Trophoblast cell (in vitro differentiated cells and primary cell): ENCODE measurements at regions not wholly inside any gene's neighbourhood (a gene's known extent, or its start where the extent isn't known, plus 50 kb on each side); places are given as distances from the start of the nearest gene placed in this dataset.

Source experiments
- DNase-seq, 2 donors: peaks; one replicate each; pipeline ENCODE4 v3.0.0-alpha.2; 2016
- H2AFZ ChIP-seq: 2 replicates; pipeline ENCODE4 v1.6.1; 2013; ENCODE audit warnings: low read length, moderate library complexity, mild to moderate bottlenecking; ENCODE audit not compliant: insufficient read depth, poor library complexity
- H2AK5ac ChIP-seq: 2 replicates; pipeline ENCODE4 v1.6.1; 2013; ENCODE audit warnings: mild to moderate bottlenecking, low read length
- H2BK120ac ChIP-seq: 2 replicates; pipeline ENCODE4 v1.6.1; 2013; ENCODE audit warnings: low read length, mild to moderate bottlenecking, moderate library complexity; ENCODE audit not compliant: insufficient read depth, poor library complexity
- H2BK12ac ChIP-seq: 2 replicates; pipeline ENCODE4 v1.6.1; 2013; ENCODE audit warnings: mild to moderate bottlenecking, low read length, moderate library complexity
- H2BK5ac ChIP-seq: 2 replicates; pipeline ENCODE4 v1.6.1; 2013; ENCODE audit warnings: low read length, low read depth, moderate library complexity, mild to moderate bottlenecking; ENCODE audit not compliant: poor library complexity
- H3K14ac ChIP-seq: 2 replicates; pipeline ENCODE4 v1.6.1; 2013; ENCODE audit warnings: mild to moderate bottlenecking, low read length
- H3K18ac ChIP-seq: 2 replicates; pipeline ENCODE4 v1.6.1; 2013; ENCODE audit warnings: mild to moderate bottlenecking, low read length
- H3K23ac ChIP-seq: 2 replicates; pipeline ENCODE4 v1.6.1; 2013; ENCODE audit warnings: low read length
- H3K27ac ChIP-seq: 2 replicates; pipeline ENCODE4 v1.5.1; 2013; ENCODE audit warnings: low read depth, mild to moderate bottlenecking, inconsistent platforms, low read length, moderate library complexity
- H3K27me3 ChIP-seq: 2 replicates; pipeline ENCODE4 v1.6.1; 2013; ENCODE audit warnings: inconsistent platforms, mild to moderate bottlenecking, low read length, moderate library complexity; ENCODE audit not compliant: insufficient read depth
- H3K36me3 ChIP-seq, 2 experiments: 1 replicate in 1 of 2; 2 replicates in 1 of 2; pipeline ENCODE4 v1.6.1; 2013; ENCODE audit warnings: low read length in 2 of 2, mild to moderate bottlenecking in 2 of 2, moderate library complexity in 1 of 2; ENCODE audit not compliant: insufficient read depth in 2 of 2, control insufficient read depth in 1 of 2
- H3K4ac ChIP-seq: 2 replicates; pipeline ENCODE4 v1.6.1; 2013; ENCODE audit warnings: low read depth, mild to moderate bottlenecking, low read length, moderate library complexity
- H3K4me1 ChIP-seq, 2 experiments: 1 replicate in 1 of 2; 2 replicates in 1 of 2; pipeline ENCODE4 v1.6.1; 2013; ENCODE audit warnings: low read length in 2 of 2, mild to moderate bottlenecking in 2 of 2, moderate library complexity in 1 of 2; ENCODE audit not compliant: insufficient read depth in 2 of 2, control insufficient read depth in 1 of 2
- H3K4me2 ChIP-seq: 2 replicates; pipeline ENCODE4 v1.6.1; 2013; ENCODE audit warnings: inconsistent platforms, mild to moderate bottlenecking, low read length, moderate library complexity
- H3K4me3 ChIP-seq: 2 replicates; pipeline ENCODE4 v1.5.1; 2013; ENCODE audit warnings: mild to moderate bottlenecking, low read depth, low read length, inconsistent platforms
- H3K79me1 ChIP-seq: one replicate; pipeline ENCODE4 v1.6.1; 2013; ENCODE audit warnings: low read length
- H3K79me2 ChIP-seq: 2 replicates; pipeline ENCODE4 v1.6.1; 2013; ENCODE audit warnings: low read length, mild to moderate bottlenecking; ENCODE audit not compliant: control insufficient read depth, insufficient read depth, poor library complexity
- H3K9ac ChIP-seq: 2 replicates; pipeline ENCODE4 v1.6.1; 2013; ENCODE audit warnings: mild to moderate bottlenecking, low read length
- H3K9me3 ChIP-seq: 2 replicates; pipeline ENCODE4 v1.6.1; 2013; ENCODE audit warnings: low read depth, mild to moderate bottlenecking, control low read depth, inconsistent platforms, low read length; ENCODE audit not compliant: insufficient read depth
- H4K12ac ChIP-seq: 2 replicates; pipeline ENCODE4 v1.6.1; 2013; ENCODE audit warnings: low read depth, mild to moderate bottlenecking, low read length, moderate library complexity
- H4K8ac ChIP-seq: 2 replicates; pipeline ENCODE4 v1.6.1; 2013; ENCODE audit warnings: low read depth, mild to moderate bottlenecking, low read length, moderate library complexity
- H4K91ac ChIP-seq: one replicate; pipeline ENCODE4 v1.6.1; 2013; ENCODE audit warnings: low read depth, mild to moderate bottlenecking, low read length, moderate library complexity
- WGBS: extraction: QIAGEN DNeasy Blood & Tissue Kit; methylation state at CpG from one replicate; pipeline ENCODE4 v1.1.7; 2013; ENCODE audit warnings: missing lambda C conversion rate; ENCODE audit not compliant: insufficient read length, insufficient coverage; ENCODE audit errors: extremely low coverage; 5-methylcytosine and 5-hydroxymethylcytosine counted together

- DNase-seq: no peak
- Histone ChIP-seq H3K23ac (no peak overlapping the region), H3K79me2 (no peaks in the 10 kb centered on the region), H2BK5ac (no peak overlapping the region), H4K8ac (no peak overlapping the region), H3K4me3 (no peak overlapping the region), H3K4me1 (peaks cover 0 to 2% of the 10 kb centered on the region in 2 experiments), H4K91ac (no peak overlapping the region), H2AFZ (no peak overlapping the region), H3K4ac (no peak overlapping the region), H2BK12ac (no peak overlapping the region), H3K79me1 (no peaks in the 10 kb centered on the region), H3K27me3 (no peaks in the 10 kb centered on the region), H3K9me3 (no peaks in the 10 kb centered on the region), H3K36me3 (no peaks in the 10 kb centered on the region), H3K14ac (no peak overlapping the region), H2BK120ac (no peak overlapping the region), H3K18ac (no peak overlapping the region), H3K9ac (no peak overlapping the region), H2AK5ac (no peak overlapping the region), H3K4me2 (no peak overlapping the region), H3K27ac (no peak overlapping the region), H4K12ac (no peak overlapping the region)
- no CpG with 5 or more reads among the region's 4 CpGs for WGBS
These were observed 84.3 kb downstream of the PCDH1 start for GRCh38 chr5:141793881-141794280.

- Histone ChIP-seq H3K4me1 (peaks cover 0 to 2% of the 10 kb centered on the region in 2 experiments), H3K18ac (no peak overlapping the region), H2BK120ac (no peak overlapping the region), H3K27me3 (no peaks in the 10 kb centered on the region), H2AK5ac (no peak overlapping the region), H4K8ac (no peak overlapping the region), H3K4me3 (no peak overlapping the region), H3K79me1 (no peaks in the 10 kb centered on the region), H4K91ac (no peak overlapping the region), H3K14ac (no peak overlapping the region), H2BK5ac (no peak overlapping the region), H3K23ac (no peak overlapping the region), H3K79me2 (no peaks in the 10 kb centered on the region), H3K27ac (no peak overlapping the region), H2AFZ (no peak overlapping the region), H3K4me2 (no peak overlapping the region), H4K12ac (no peak overlapping the region), H3K36me3 (no peaks in the 10 kb centered on the region), H3K9ac (no peak overlapping the region), H3K4ac (no peak overlapping the region), H2BK12ac (no peak overlapping the region), H3K9me3 (no peaks in the 10 kb centered on the region)
- WGBS: no CpG with 5 or more reads among the region's 3 CpGs
- DNase-seq: no peak
These were observed 84.8 kb downstream of the PCDH1 start for GRCh38 chr5:141793403-141793802.

GRCh38 chr5:141790630-141791029 is 87.6 kb downstream of the PCDH1 start:
- Histone ChIP-seq H4K91ac (no peak overlapping the region), H3K79me1 (no peaks in the 10 kb centered on the region), H3K79me2 (no peaks in the 10 kb centered on the region), H3K4me3 (no peak overlapping the region), H2BK12ac (no peak overlapping the region), H3K18ac (no peak overlapping the region), H3K27me3 (no peaks in the 10 kb centered on the region), H4K8ac (no peak overlapping the region), H3K14ac (no peak overlapping the region), H3K4me2 (no peak overlapping the region), H3K9ac (no peak overlapping the region), H2BK120ac (no peak overlapping the region), H3K9me3 (no peaks in the 10 kb centered on the region), H3K4ac (no peak overlapping the region), H3K36me3 (no peaks in the 10 kb centered on the region), H3K27ac (no peak overlapping the region), H3K23ac (no peak overlapping the region), H2AFZ (no peak overlapping the region), H2BK5ac (no peak overlapping the region), H3K4me1 (peaks cover 2 to 5% of the 10 kb centered on the region in 2 experiments), H2AK5ac (no peak overlapping the region), H4K12ac (no peak overlapping the region)
- WGBS: no CpG with 5 or more reads among the region's 3 CpGs
- DNase-seq: no peak

- no peaks in the 10 kb centered on the region for H3K79me2 ChIP-seq
- H3K14ac ChIP-seq: no peak overlapping the region
- H4K91ac ChIP-seq: no peak overlapping the region
- DNase-seq: no peak
- no peak overlapping the region for H3K9ac ChIP-seq
- H3K4me2 ChIP-seq: no peak overlapping the region
- no peak overlapping the region for H2AFZ ChIP-seq
- H3K9me3 ChIP-seq: no peaks in the 10 kb centered on the region
- peaks cover 7 to 8% of the 10 kb centered on the region in 2 experiments for H3K4me1 ChIP-seq
- no peak overlapping the region for H3K23ac ChIP-seq
- H3K4me3 ChIP-seq: no peak overlapping the region
- H3K4ac ChIP-seq: no peak overlapping the region
- H4K12ac ChIP-seq: no peak overlapping the region
- no peak overlapping the region for H2BK5ac ChIP-seq
- H3K18ac ChIP-seq: no peak overlapping the region
- H2AK5ac ChIP-seq: no peak overlapping the region
- no CpG with 5 or more reads among the region's 5 CpGs for WGBS
- H3K79me1 ChIP-seq: no peaks in the 10 kb centered on the region
- H2BK12ac ChIP-seq: no peak overlapping the region
- H4K8ac ChIP-seq: no peak overlapping the region
- no peaks in the 10 kb centered on the region for H3K27me3 ChIP-seq
- H3K36me3 ChIP-seq: no peaks in the 10 kb centered on the region
- H2BK120ac ChIP-seq: no peak overlapping the region
- H3K27ac ChIP-seq: no peak overlapping the region
These were observed 88.9 kb downstream of the PCDH1 start for GRCh38 chr5:141789330-141789729.
